ENCODE measurements at regions not wholly inside any gene's neighbourhood (a gene's known extent, or its start where the extent isn't known, plus 50 kb on each side); places are given as distances from the start of the nearest gene placed in this dataset.

DNA sequence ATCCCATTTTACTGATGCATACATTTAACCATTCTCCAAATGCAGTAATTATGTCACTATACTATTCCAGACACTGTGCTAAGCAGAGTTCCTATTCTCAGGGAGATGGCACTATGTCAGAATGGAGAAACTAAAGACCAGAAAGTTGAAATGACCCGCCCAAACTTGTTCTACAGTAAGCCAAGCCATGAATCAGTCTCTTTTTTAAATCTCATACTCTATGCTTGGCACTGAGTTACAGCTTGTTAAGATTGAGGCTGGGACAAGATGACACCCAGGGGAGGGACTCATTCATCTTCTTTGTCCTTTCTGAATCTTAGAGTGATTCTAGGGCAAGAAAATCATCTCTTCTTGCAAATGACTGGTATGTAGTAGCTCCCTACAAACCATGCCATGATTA, 247.0 kb upstream of the CCL2 start:
- no peak for TF ChIP-seq EGR1 (IDR thresholded peaks at IDR 0.05)
- TF ChIP-seq EP300 (IDR thresholded peaks at IDR 0.05; ENCODE audit: borderline replicate concordance): no peak
- TF ChIP-seq TAF1 (IDR thresholded peaks at IDR 0.05; ENCODE audit: low read depth): no peak
- TF ChIP-seq CEBPB (IDR thresholded peaks at IDR 0.05): no peak
- TF ChIP-seq, protein P1, sequence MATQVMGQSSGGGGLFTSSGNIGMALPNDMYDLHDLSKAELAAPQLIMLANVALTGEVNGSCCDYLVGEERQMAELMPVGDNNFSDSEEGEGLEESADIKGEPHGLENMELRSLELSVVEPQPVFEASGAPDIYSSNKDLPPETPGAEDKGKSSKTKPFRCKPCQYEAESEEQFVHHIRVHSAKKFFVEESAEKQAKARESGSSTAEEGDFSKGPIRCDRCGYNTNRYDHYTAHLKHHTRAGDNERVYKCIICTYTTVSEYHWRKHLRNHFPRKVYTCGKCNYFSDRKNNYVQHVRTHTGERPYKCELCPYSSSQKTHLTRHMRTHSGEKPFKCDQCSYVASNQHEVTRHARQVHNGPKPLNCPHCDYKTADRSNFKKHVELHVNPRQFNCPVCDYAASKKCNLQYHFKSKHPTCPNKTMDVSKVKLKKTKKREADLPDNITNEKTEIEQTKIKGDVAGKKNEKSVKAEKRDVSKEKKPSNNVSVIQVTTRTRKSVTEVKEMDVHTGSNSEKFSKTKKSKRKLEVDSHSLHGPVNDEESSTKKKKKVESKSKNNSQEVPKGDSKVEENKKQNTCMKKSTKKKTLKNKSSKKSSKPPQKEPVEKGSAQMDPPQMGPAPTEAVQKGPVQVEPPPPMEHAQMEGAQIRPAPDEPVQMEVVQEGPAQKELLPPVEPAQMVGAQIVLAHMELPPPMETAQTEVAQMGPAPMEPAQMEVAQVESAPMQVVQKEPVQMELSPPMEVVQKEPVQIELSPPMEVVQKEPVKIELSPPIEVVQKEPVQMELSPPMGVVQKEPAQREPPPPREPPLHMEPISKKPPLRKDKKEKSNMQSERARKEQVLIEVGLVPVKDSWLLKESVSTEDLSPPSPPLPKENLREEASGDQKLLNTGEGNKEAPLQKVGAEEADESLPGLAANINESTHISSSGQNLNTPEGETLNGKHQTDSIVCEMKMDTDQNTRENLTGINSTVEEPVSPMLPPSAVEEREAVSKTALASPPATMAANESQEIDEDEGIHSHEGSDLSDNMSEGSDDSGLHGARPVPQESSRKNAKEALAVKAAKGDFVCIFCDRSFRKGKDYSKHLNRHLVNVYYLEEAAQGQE (IDR thresholded peaks at IDR 0.05; ENCODE audit: low read depth): no peak
- TF ChIP-seq, protein P2, sequence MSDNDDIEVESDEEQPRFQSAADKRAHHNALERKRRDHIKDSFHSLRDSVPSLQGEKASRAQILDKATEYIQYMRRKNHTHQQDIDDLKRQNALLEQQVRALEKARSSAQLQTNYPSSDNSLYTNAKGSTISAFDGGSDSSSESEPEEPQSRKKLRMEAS (IDR thresholded peaks at IDR 0.05): no peak
- no peak for TF ChIP-seq YY1 (IDR thresholded peaks at IDR 0.05; ENCODE audit: low read depth)
- TF ChIP-seq CREB1 (IDR thresholded peaks at IDR 0.05; ENCODE audit: low read depth): no peak
- no peak for TF ChIP-seq RAD21 (IDR thresholded peaks at IDR 0.05; ENCODE audit: low read depth)
- no peak for TF ChIP-seq ZBTB7A (IDR thresholded peaks at IDR 0.05; ENCODE audit: low read depth)
- no peak for TF ChIP-seq TEAD4 (IDR thresholded peaks at IDR 0.05)
- TF ChIP-seq, protein P3, sequence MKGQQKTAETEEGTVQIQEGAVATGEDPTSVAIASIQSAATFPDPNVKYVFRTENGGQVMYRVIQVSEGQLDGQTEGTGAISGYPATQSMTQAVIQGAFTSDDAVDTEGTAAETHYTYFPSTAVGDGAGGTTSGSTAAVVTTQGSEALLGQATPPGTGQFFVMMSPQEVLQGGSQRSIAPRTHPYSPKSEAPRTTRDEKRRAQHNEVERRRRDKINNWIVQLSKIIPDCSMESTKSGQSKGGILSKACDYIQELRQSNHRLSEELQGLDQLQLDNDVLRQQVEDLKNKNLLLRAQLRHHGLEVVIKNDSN (IDR thresholded peaks at IDR 0.05): no peak
- TF ChIP-seq FOXM1 (IDR thresholded peaks at IDR 0.05; ENCODE audit: borderline replicate concordance, low read depth): no peak

Data from Ishikawa (cell line).